K562 (cell line): ENCODE measurements at regions not wholly inside any gene's neighbourhood (a gene's known extent, or its start where the extent isn't known, plus 50 kb on each side); places are given as distances from the start of the nearest gene placed in this dataset.

Experiments
- ATAC-seq: fragments of 200-7000 bp; cut with Tn5 transposase; 3 replicates; pipeline ENCODE4 v1.9.1; 2020; ENCODE audit warnings: moderate library complexity
- BruUV-seq: library from RNA; stranded (reverse); fragments of 400-500 nt; replicated peaks from 2 replicates; lab custom pipeline; 2021; lab: Mats Ljungman, UMichigan
- CTCF ChIA-PET: fragments of 300-600 bp; formaldehyde crosslinking; extraction: SDS; loops from one replicate; lab custom pipeline; 2021; ENCODE audit warnings: low intra/inter-chr PET ratio; lab: Yijun Ruan, JAX
- POLR2A ChIA-PET: fragments of 300-600, 350-650 bp; sonication (Branson Sonifier 250); formaldehyde crosslinking; extraction: SDS; loops from one replicate; lab custom pipeline; 2021; ENCODE audit warnings: antibody characterized with exemption, inconsistent platforms; lab: Yijun Ruan, JAX
- DNase-seq, 4 experiments: peaks; one replicate each; pipeline versions ENCODE4 v3.0.0 to v3.0.0-alpha.2; 2011 to 2018; ENCODE audit warnings: low spot score in 3 of 4, mixed read lengths in 3 of 4; ENCODE audit errors: extremely low read depth in 1 of 4
- FAIRE-seq: peaks from 2 replicates; lab custom pipeline; 2011; peaks lifted over from hg19 to GRCh38; lab: Jason Lieb, UNC
- H2AFZ ChIP-seq: 2 replicates; pipeline ENCODE4 v1.6.0; 2011; ENCODE audit warnings: low read depth, low read length, control low read depth, inconsistent platforms
- H3K27ac ChIP-seq: fragments of 200-600 bp; 3 replicates; pipeline ENCODE4 v1.8.0; 2011; ENCODE audit warnings: low read depth, mild to moderate bottlenecking, control low read depth, inconsistent platforms, low read length, moderate library complexity, mixed read lengths; ENCODE audit errors: extremely low read depth
- H3K27me3 ChIP-seq, 2 experiments: fragments of 300-600 bp in 1 of 2; 2 replicates in 1 of 2; 3 replicates in 1 of 2; pipeline versions ENCODE4 v1.6.0 to v1.8.0; 2011; ENCODE audit warnings: inconsistent platforms in 2 of 2, low read length in 2 of 2, mild to moderate bottlenecking in 1 of 2, mixed read lengths in 1 of 2, moderate library complexity in 1 of 2; ENCODE audit not compliant: control insufficient read depth in 2 of 2, insufficient read depth in 2 of 2
- H3K36me3 ChIP-seq: fragments of 300-600 bp; 3 replicates; pipeline ENCODE4 v1.8.0; 2011; ENCODE audit warnings: mild to moderate bottlenecking, low read length, inconsistent platforms; ENCODE audit not compliant: control insufficient read depth, insufficient read depth
- H3K4me1 ChIP-seq, 2 experiments: fragments of 200-600 bp in 1 of 2; replicated peaks in 1 of 2; 2 replicates in 1 of 2; 3 replicates in 1 of 2; pipeline versions ENCODE4 v1.5.1 to v1.8.0; 2011; ENCODE audit warnings: inconsistent platforms in 2 of 2, low read length in 2 of 2, mild to moderate bottlenecking in 1 of 2, mixed read lengths in 1 of 2, moderate library complexity in 1 of 2; ENCODE audit not compliant: control insufficient read depth in 2 of 2, insufficient read depth in 2 of 2
- H3K4me2 ChIP-seq: 2 replicates; pipeline ENCODE4 v1.6.1; 2011; ENCODE audit warnings: low read length, control low read depth, inconsistent platforms, mixed read lengths; ENCODE audit not compliant: insufficient read depth
- H3K4me3 ChIP-seq: fragments of 200-600 bp; sonication (generic), shearing (Covaris generic); 2 replicates; pipeline ENCODE4 v1.5.1; 2016; ENCODE audit warnings: control low read depth, inconsistent platforms
- H3K79me2 ChIP-seq: fragments of 200-600 bp; 3 replicates; pipeline ENCODE4 v1.8.0; 2011; ENCODE audit warnings: low read length, inconsistent platforms; ENCODE audit not compliant: control insufficient read depth, insufficient read depth
- H3K9ac ChIP-seq, 2 experiments: 2 replicates each; pipeline versions ENCODE4 v1.6.0 to v1.6.1; 2011; ENCODE audit warnings: low read depth in 2 of 2, low read length in 2 of 2, control low read depth in 1 of 2, inconsistent platforms in 1 of 2, mild to moderate bottlenecking in 1 of 2, mixed read lengths in 1 of 2; ENCODE audit not compliant: insufficient read depth in 1 of 2
- H3K9me1 ChIP-seq: one replicate; pipeline ENCODE4 v1.6.0; 2011; ENCODE audit warnings: inconsistent platforms, mild to moderate bottlenecking, low read length, moderate library complexity; ENCODE audit not compliant: control insufficient read depth, insufficient read depth
- H3K9me3 ChIP-seq: replicated peaks from 2 replicates; pipeline ENCODE4 v1.5.1; 2011; ENCODE audit warnings: low read depth, low read length, inconsistent platforms; ENCODE audit not compliant: control insufficient read depth, insufficient read depth
- H4K20me1 ChIP-seq: replicated peaks from 2 replicates; pipeline ENCODE4 v1.6.1; 2011; ENCODE audit warnings: low read length, inconsistent platforms, mixed read lengths; ENCODE audit not compliant: control insufficient read depth, insufficient read depth
- C11orf30 ChIP-seq: fragments of 450-650 bp; IDR thresholded peaks from 2 replicates; pipeline ENCODE4 v1.6.1; 2016; ENCODE audit warnings: low read depth, mild to moderate bottlenecking
- MAFG ChIP-seq: fragments of 450-650 bp; conservative IDR thresholded peaks from 2 replicates; pipeline ENCODE4 v1.6.1; 2016; ENCODE audit warnings: missing genetic modification characterization, missing compliant biosample characterization
- MAX ChIP-seq: sonication (generic); formaldehyde crosslinking; IDR thresholded peaks from 2 replicates; pipeline ENCODE4 v1.9.0; 2022; ENCODE audit warnings: mild to moderate bottlenecking, missing genetic modification reagents
- SNRNP70 ChIP-seq: fragments of 200-400 bp; formaldehyde crosslinking; optimal IDR thresholded peaks from 2 replicates; pipeline ENCODE3; 2017; ENCODE audit warnings: low read depth, low read length
- ZNF316 ChIP-seq: fragments of 450-650 bp; IDR thresholded peaks from 2 replicates; pipeline ENCODE4 v1.6.1; 2016
- ZNF778 ChIP-seq: fragments of 450-650 bp; formaldehyde crosslinking; IDR thresholded peaks from 2 replicates; pipeline ENCODE4 v1.4.0; 2020; ENCODE audit warnings: mild to moderate bottlenecking, moderate library complexity
- WGBS: fragments of 100-300 bp; shearing (Covaris generic); methylation state at CpG from one replicate; pipeline ENCODE4 v1.1.6; 2016; ENCODE audit warnings: low coverage, mixed read lengths; ENCODE audit not compliant: insufficient coverage; ENCODE audit errors: missing lambda C conversion rate; 5-methylcytosine and 5-hydroxymethylcytosine counted together
- in situ Hi-C: fragments of 300-500 bp; cut with MboI; formaldehyde crosslinking; loops from 4 replicates; pipeline ENCODE4 v1.15.0; 2018; ENCODE audit warnings: inconsistent platforms, mixed read lengths
- intact Hi-C: fragments of 100-400 bp; cut with micrococcal nuclease; formaldehyde crosslinking; loops from 2 replicates; pipeline ENCODE4 v1.14.2; 2022

GRCh38 chr12:116498471-116498870 is 60.7 kb upstream of the MAP1LC3B2 start:
- ChIA-PET CTCF (no interaction called here), POLR2A (no interaction called here)
- no peaks in the 10 kb centered on the region for H3K27me3 ChIP-seq
- TF ChIP-seq SNRNP70 = no peak
- no peak for TF ChIP-seq ZNF778 (CRISPR knock-in tag)
- H3K9ac ChIP-seq = no peak overlapping the region
- whole genome bisulfite sequencing = 58% methylated on average over 1 of the region's 1 CpG
- intact Hi-C loops (no loop called here), in situ Hi-C loops (no loop called here)
- peaks cover 5 to 10% of the 10 kb centered on the region in 2 experiments; a peak in 4 of 5 replicates for H3K4me1 ChIP-seq
- no peaks in the 10 kb centered on the region for H4K20me1 ChIP-seq
- no peak for DNase-seq
- no peak for FAIRE-seq
- no TSS peak for BruUV-seq
- no peaks in the 10 kb centered on the region for H3K79me2 ChIP-seq
- no peak overlapping the region for H3K4me2 ChIP-seq
- H3K36me3 ChIP-seq = no peaks in the 10 kb centered on the region
- no peak overlapping the region for H3K27ac ChIP-seq
- peaks cover 3% of the 10 kb centered on the region; the same call in 1 of the 2 replicates for H3K9me3 ChIP-seq
- ATAC-seq = no peak
- no peaks in the 10 kb centered on the region for H3K9me1 ChIP-seq
- H2AFZ ChIP-seq = no peak overlapping the region
- no peak overlapping the region for H3K4me3 ChIP-seq

- Histone ChIP-seq H3K27ac (no peak overlapping the region), H3K9ac (peak overlapping the region in 1 of 2 experiments; percentile 24; a peak in 1 of 4 replicates), H2AFZ (peak overlapping the region; percentile 5), H3K4me3 (no peak overlapping the region), H3K9me1 (no peaks in the 10 kb centered on the region), H3K4me2 (no peak overlapping the region), H3K27me3 (no peaks in the 10 kb centered on the region)
- ATAC-seq = no peak; the same call in 2 of the 3 replicates
- no peak for FAIRE-seq
- BruUV-seq = no TSS peak
- TF ChIP-seq ZNF316 (peak; percentile 25; the same call in 1 of the 2 replicates), MAX (no peak), MAFG (0 out of 2 replicates have a peak, but pooled peaks have one; percentile 5), C11orf30 (peak; percentile 62; the same call in 1 of the 2 replicates)
- TF ChIP-seq, all 486 proteins: peak for 3
- POLR2A ChIA-PET = interaction anchor here (0.8 kb wide), 1 partner anchor 194 kb away, joined by 3 read pairs; no protein-coding TSS in a partner anchor
- CTCF ChIA-PET = no interaction called here
- H3K4me1 ChIP-seq = peaks cover 5 to 6% of the 10 kb centered on the region in 2 experiments; a peak in 4 of 5 replicates
- DNase-seq = no peak
- no peaks in the 10 kb centered on the region for H4K20me1 ChIP-seq
- H3K9me3 ChIP-seq = no peaks in the 10 kb centered on the region
- H3K36me3 ChIP-seq = no peaks in the 10 kb centered on the region
- in situ Hi-C loops = no loop called here
- 54% methylated on average over 14 of the region's 14 CpGs for WGBS
- intact Hi-C loops = no loop called here
- H3K79me2 ChIP-seq = no peaks in the 10 kb centered on the region
These were observed 56.9 kb upstream of the MAP1LC3B2 start for GRCh38 chr12:116502141-116502725.
